Breast epithelium (tissue), 3 donors: ENCODE measurements at regions not wholly inside any gene's neighbourhood (a gene's known extent, or its start where the extent isn't known, plus 50 kb on each side); places are given as distances from the start of the nearest gene placed in this dataset.

Experiments used
- POLR2AphosphoS5 ChIP-seq, 3 donors: sonication (generic); formaldehyde crosslinking; IDR thresholded peaks; one replicate each; pipeline ENCODE4 v1.6.1; 2017; ENCODE audit warnings: antibody characterized with exemption in 3 of 3
- TF ChIP-seq, protein P1 (sequence below), 3 donors: fragments of 450-650 bp; IDR thresholded peaks; one replicate each; pipeline ENCODE4 v1.5.1; 2016 to 2017; ENCODE audit warnings: antibody characterized with exemption in 3 of 3, mild to moderate bottlenecking in 3 of 3, moderate library complexity in 3 of 3

DNA sequence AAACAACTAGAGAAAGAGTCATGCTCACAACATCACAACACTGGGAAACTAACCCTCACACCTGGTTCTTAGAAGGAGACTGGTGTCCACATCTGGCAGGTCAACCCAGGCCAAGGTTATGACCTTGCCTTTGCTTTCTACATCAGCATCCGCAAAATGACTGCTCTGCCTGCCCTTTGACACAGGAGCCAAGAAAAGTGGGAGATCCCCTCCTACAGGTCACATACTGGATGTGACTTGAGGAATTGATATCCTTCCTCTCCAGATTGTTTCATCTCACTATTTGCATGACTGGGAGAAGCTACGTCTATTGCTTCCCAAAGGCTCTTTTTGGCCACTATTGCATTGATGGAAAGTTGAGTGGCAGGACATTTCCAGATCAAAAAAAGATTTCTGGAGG lies 115.5 kb downstream of the MIS18A start:
- TF ChIP-seq, protein P1, sequence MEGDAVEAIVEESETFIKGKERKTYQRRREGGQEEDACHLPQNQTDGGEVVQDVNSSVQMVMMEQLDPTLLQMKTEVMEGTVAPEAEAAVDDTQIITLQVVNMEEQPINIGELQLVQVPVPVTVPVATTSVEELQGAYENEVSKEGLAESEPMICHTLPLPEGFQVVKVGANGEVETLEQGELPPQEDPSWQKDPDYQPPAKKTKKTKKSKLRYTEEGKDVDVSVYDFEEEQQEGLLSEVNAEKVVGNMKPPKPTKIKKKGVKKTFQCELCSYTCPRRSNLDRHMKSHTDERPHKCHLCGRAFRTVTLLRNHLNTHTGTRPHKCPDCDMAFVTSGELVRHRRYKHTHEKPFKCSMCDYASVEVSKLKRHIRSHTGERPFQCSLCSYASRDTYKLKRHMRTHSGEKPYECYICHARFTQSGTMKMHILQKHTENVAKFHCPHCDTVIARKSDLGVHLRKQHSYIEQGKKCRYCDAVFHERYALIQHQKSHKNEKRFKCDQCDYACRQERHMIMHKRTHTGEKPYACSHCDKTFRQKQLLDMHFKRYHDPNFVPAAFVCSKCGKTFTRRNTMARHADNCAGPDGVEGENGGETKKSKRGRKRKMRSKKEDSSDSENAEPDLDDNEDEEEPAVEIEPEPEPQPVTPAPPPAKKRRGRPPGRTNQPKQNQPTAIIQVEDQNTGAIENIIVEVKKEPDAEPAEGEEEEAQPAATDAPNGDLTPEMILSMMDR (IDR thresholded peaks at IDR 0.05), result no peak
- no peak for TF ChIP-seq POLR2AphosphoS5 (IDR thresholded peaks at IDR 0.05)
